ENCODE measurements at regions not wholly inside any gene's neighbourhood (a gene's known extent, or its start where the extent isn't known, plus 50 kb on each side); places are given as distances from the start of the nearest gene placed in this dataset.

GRCh38 chrX:38999099-38999498, 197.8 kb downstream of the MID1IP1 start:
- TF ChIP-seq CTCF (IDR thresholded peaks at IDR 0.05) (no peak), POLR2A (IDR thresholded peaks at IDR 0.05) (no peak)
- no peak for DNase-seq
- no peaks in the 10 kb centered on the region for H3K27me3 ChIP-seq
- no peak overlapping the region for H3K4me3 ChIP-seq (replicated peaks in 1 of 3)
- no peaks in the 10 kb centered on the region for H3K36me3 ChIP-seq
- WGBS, 2 donors = 59 to 96% methylated on average over 2 of the region's 2 CpGs
- H3K9me3 ChIP-seq = no peaks in the 10 kb centered on the region
- intact Hi-C loops (cut with DNase I) = no loop called here
- H3K4me1 ChIP-seq = no peaks in the 10 kb centered on the region
- no peak overlapping the region for H3K27ac ChIP-seq

GRCh38 chrX:38999967-39000745, 198.9 kb downstream of the MID1IP1 start:
- Histone ChIP-seq H3K36me3 (no peaks in the 10 kb centered on the region), H3K4me1 (no peaks in the 10 kb centered on the region), H3K9me3 (no peaks in the 10 kb centered on the region), H3K27me3 (no peaks in the 10 kb centered on the region), H3K27ac (no peak overlapping the region), H3K4me3 (replicated peaks in 1 of 3) (no peak overlapping the region)
- intact Hi-C loops (cut with DNase I) = no loop called here
- WGBS, 2 donors = 51 to 64% methylated on average over 2 of the region's 2 CpGs
- DNase-seq = no peak
- TF ChIP-seq POLR2A (IDR thresholded peaks at IDR 0.05) = no peak
- TF ChIP-seq CTCF (IDR thresholded peaks at IDR 0.05) = no peak

- TF ChIP-seq CTCF (IDR thresholded peaks at IDR 0.05) = no peak
- no peak for TF ChIP-seq POLR2A (IDR thresholded peaks at IDR 0.05)
Measured at GRCh38 chrX:39000802-39001201, 199.5 kb downstream of the MID1IP1 start.

GRCh38 chrX:39002466-39002865, 201.2 kb downstream of the MID1IP1 start:
- Histone ChIP-seq H3K27ac (no peak overlapping the region), H3K4me1 (no peaks in the 10 kb centered on the region), H3K27me3 (no peaks in the 10 kb centered on the region), H3K4me3 (replicated peaks in 1 of 3) (no peak overlapping the region), H3K9me3 (no peaks in the 10 kb centered on the region), H3K36me3 (no peaks in the 10 kb centered on the region)
- DNase-seq = no peak
- 72 to 83% methylated on average over 1 of the region's 1 CpG for WGBS, 2 donors
- no peak for TF ChIP-seq CTCF (IDR thresholded peaks at IDR 0.05)
- TF ChIP-seq POLR2A (IDR thresholded peaks at IDR 0.05) = no peak
- intact Hi-C loops (cut with DNase I) = no loop called here

More at GRCh38 chrX:39000802-39001201, 199.5 kb downstream of the MID1IP1 start:
- intact Hi-C loops (cut with DNase I) = no loop called here
- no peak overlapping the region for H3K4me3 ChIP-seq (replicated peaks in 1 of 3)
- H3K9me3 ChIP-seq = no peaks in the 10 kb centered on the region
- DNase-seq = no peak
- no peaks in the 10 kb centered on the region for H3K36me3 ChIP-seq
- H3K4me1 ChIP-seq = no peaks in the 10 kb centered on the region
- no peak overlapping the region for H3K27ac ChIP-seq
- no peaks in the 10 kb centered on the region for H3K27me3 ChIP-seq
- 78 to 100% methylated on average over 1 of the region's 1 CpG for WGBS, 2 donors

DNA sequence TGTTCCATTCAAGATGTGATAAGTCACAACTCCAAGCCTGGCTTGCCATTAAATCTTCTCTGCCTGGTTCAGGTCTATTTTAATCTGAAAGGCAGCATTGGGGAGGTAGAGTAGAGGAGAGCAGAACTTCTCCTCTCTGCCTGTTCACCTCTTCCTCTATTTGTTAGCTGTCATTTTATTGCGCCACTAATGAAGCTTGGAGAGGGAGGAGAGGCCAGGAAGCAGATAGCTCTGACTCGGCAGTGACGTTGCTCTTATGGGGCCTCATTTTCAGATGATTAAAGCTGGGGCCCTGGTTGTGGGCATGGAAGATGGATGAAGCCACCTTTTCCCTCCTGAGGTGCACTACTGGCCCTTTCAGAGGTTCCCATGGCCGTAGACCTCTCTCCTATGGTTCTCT, 207.3 kb downstream of the MID1IP1 start:
- no peaks in the 10 kb centered on the region for H3K4me1 ChIP-seq
- H3K36me3 ChIP-seq = no peaks in the 10 kb centered on the region
- H3K27me3 ChIP-seq = no peaks in the 10 kb centered on the region
- intact Hi-C loops (cut with DNase I) = no loop called here
- no peaks in the 10 kb centered on the region for H3K9me3 ChIP-seq
- H3K4me3 ChIP-seq (replicated peaks in 1 of 3) = no peak overlapping the region
- no peak overlapping the region for H3K27ac ChIP-seq
- WGBS, 2 donors = 93 to 94% methylated on average over 3 to 4 of the region's 4 CpGs
- TF ChIP-seq CTCF (IDR thresholded peaks at IDR 0.05) (no peak), POLR2A (IDR thresholded peaks at IDR 0.05) (no peak)
- DNase-seq = no peak

All from thyroid gland (tissue), 4 donors.